Tibial nerve (tissue), 4 donors: ENCODE measurements at regions not wholly inside any gene's neighbourhood (a gene's known extent, or its start where the extent isn't known, plus 50 kb on each side); places are given as distances from the start of the nearest gene placed in this dataset.

Experiments
- DNase-seq, 2 donors: peaks; one replicate each; pipeline ENCODE4 v3.0.0-alpha.2; 2019; ENCODE audit warnings: low spot score in 2 of 2
- H3K27ac ChIP-seq, 4 donors: fragments of 200-600 bp; sonication (generic) in 3 of 4; one replicate each; pipeline ENCODE4 v1.5.1; 2017 to 2019; ENCODE audit warnings: mild to moderate bottlenecking in 1 of 4
- H3K27me3 ChIP-seq, 2 donors: fragments of 200-600 bp; sonication (generic) in 1 of 2; one replicate each; pipeline versions ENCODE4 v1.5.1 to v1.6.0; 2017 to 2019
- H3K36me3 ChIP-seq, 3 donors: fragments of 200-600 bp; sonication (generic); one replicate each; pipeline ENCODE4 v1.5.1; 2018 to 2019
- H3K4me1 ChIP-seq, 4 donors: fragments of 200-600 bp; sonication (generic) in 3 of 4; one replicate each; pipeline ENCODE4 v1.5.1; 2017 to 2019
- H3K4me3 ChIP-seq, 4 donors: fragments of 200-600 bp; sonication (generic) in 3 of 4; one replicate each; pipeline ENCODE4 v1.5.1; 2017 to 2019; ENCODE audit warnings: mild to moderate bottlenecking in 1 of 4, moderate library complexity in 1 of 4
- H3K9me3 ChIP-seq, 4 donors: fragments of 200-600 bp; sonication (generic) in 3 of 4; one replicate each; pipeline ENCODE4 v1.5.1; 2017 to 2019
- CTCF ChIP-seq, 5 experiments: fragments of 200-600 bp in 3 of 5; fragments of 450-650 bp in 2 of 5; sonication (generic) in 3 of 5; IDR thresholded peaks; one replicate each; pipeline ENCODE4 v1.5.1; 2016 to 2019; ENCODE audit warnings: antibody characterized with exemption in 5 of 5, mild to moderate bottlenecking in 3 of 5, moderate library complexity in 2 of 5
- EP300 ChIP-seq, 2 donors: sonication (generic); formaldehyde crosslinking; IDR thresholded peaks; one replicate each; pipeline ENCODE4 v1.6.1; 2017; ENCODE audit warnings: antibody characterized with exemption in 2 of 2, mild to moderate bottlenecking in 1 of 2
- POLR2A ChIP-seq, 2 donors: fragments of 450-650 bp; IDR thresholded peaks; one replicate each; pipeline ENCODE4 v1.6.1; 2017; ENCODE audit warnings: antibody characterized with exemption in 2 of 2, mild to moderate bottlenecking in 2 of 2, moderate library complexity in 2 of 2
- WGBS, 2 donors: methylation state at CpG; one replicate each; pipeline ENCODE4 v1.1.5; 2018; 5-methylcytosine and 5-hydroxymethylcytosine counted together

GRCh38 chr2:52210611-52211010 lies 1178.7 kb upstream of the NRXN1 start:
- no peaks in the 10 kb centered on the region for H3K36me3 ChIP-seq
- no peak overlapping the region for H3K4me3 ChIP-seq
- DNase-seq: no peak
- H3K4me1 ChIP-seq: no peaks in the 10 kb centered on the region
- no peaks in the 10 kb centered on the region for H3K27me3 ChIP-seq
- no peak overlapping the region for H3K27ac ChIP-seq
- TF ChIP-seq CTCF (IDR thresholded peaks at IDR 0.05) (no peak), POLR2A (IDR thresholded peaks at IDR 0.05) (no peak), EP300 (IDR thresholded peaks at IDR 0.05) (no peak)
- no peaks in the 10 kb centered on the region for H3K9me3 ChIP-seq
- 79 to 82% methylated on average over 2 of the region's 2 CpGs for whole genome bisulfite sequencing, 2 donors

- Histone ChIP-seq H3K4me3 (no peak overlapping the region), H3K4me1 (no peaks in the 10 kb centered on the region), H3K36me3 (no peaks in the 10 kb centered on the region), H3K9me3 (no peaks in the 10 kb centered on the region), H3K27me3 (no peaks in the 10 kb centered on the region), H3K27ac (no peak overlapping the region)
- 80 to 92% methylated on average over 1 of the region's 1 CpG for WGBS, 2 donors
- TF ChIP-seq CTCF (IDR thresholded peaks at IDR 0.05): no peak
- TF ChIP-seq POLR2A (IDR thresholded peaks at IDR 0.05): no peak
- TF ChIP-seq EP300 (IDR thresholded peaks at IDR 0.05): no peak
- DNase-seq: no peak
Observed at GRCh38 chr2:52210161-52210560, 1178.2 kb upstream of the NRXN1 start.

GRCh38 chr2:52194342-52194741 lies 1162.4 kb upstream of the NRXN1 start:
- Histone ChIP-seq H3K27me3 (no peaks in the 10 kb centered on the region), H3K9me3 (peaks cover 0 to 5% (median 0%) of the 10 kb centered on the region in 4 donors), H3K27ac (no peak overlapping the region), H3K4me3 (no peak overlapping the region), H3K4me1 (no peaks in the 10 kb centered on the region), H3K36me3 (no peaks in the 10 kb centered on the region)
- DNase-seq: no peak
- WGBS, 2 donors: 87 to 92% methylated on average over 2 of the region's 2 CpGs
- TF ChIP-seq EP300 (IDR thresholded peaks at IDR 0.05) (no peak), CTCF (IDR thresholded peaks at IDR 0.05) (no peak), POLR2A (IDR thresholded peaks at IDR 0.05) (no peak)

- Histone ChIP-seq H3K36me3 (no peaks in the 10 kb centered on the region), H3K27me3 (no peaks in the 10 kb centered on the region), H3K27ac (no peak overlapping the region), H3K9me3 (peaks cover 0 to 5% (median 0%) of the 10 kb centered on the region in 4 donors), H3K4me1 (no peaks in the 10 kb centered on the region), H3K4me3 (no peak overlapping the region)
- WGBS, 2 donors: 78 to 79% methylated on average over 2 of the region's 2 CpGs
- TF ChIP-seq EP300 (IDR thresholded peaks at IDR 0.05) (no peak), CTCF (IDR thresholded peaks at IDR 0.05) (no peak), POLR2A (IDR thresholded peaks at IDR 0.05) (no peak)
- DNase-seq: no peak
Observed at GRCh38 chr2:52193804-52194203, 1161.9 kb upstream of the NRXN1 start.

- Histone ChIP-seq H3K36me3 (no peaks in the 10 kb centered on the region), H3K27ac (no peak overlapping the region), H3K27me3 (no peaks in the 10 kb centered on the region), H3K9me3 (peaks cover 0 to 6% (median 0%) of the 10 kb centered on the region in 4 donors), H3K4me1 (no peaks in the 10 kb centered on the region), H3K4me3 (no peak overlapping the region)
- DNase-seq: no peak
- 56 to 59% methylated on average over 4 of the region's 4 CpGs for WGBS, 2 donors
- TF ChIP-seq POLR2A (IDR thresholded peaks at IDR 0.05) (no peak), CTCF (IDR thresholded peaks at IDR 0.05) (no peak), EP300 (IDR thresholded peaks at IDR 0.05) (no peak)
Observed at GRCh38 chr2:52192656-52193055, 1160.7 kb upstream of the NRXN1 start.
